GM19467 (cell line): ENCODE measurements at regions not wholly inside any gene's neighbourhood (a gene's known extent, or its start where the extent isn't known, plus 50 kb on each side); places are given as distances from the start of the nearest gene placed in this dataset.

Experiments
- ATAC-seq: cut with Tn5 transposase; IDR thresholded peaks from one replicate; pipeline ENCODE4 v1.9.1; 2021; ENCODE audit warnings: mild to moderate bottlenecking, moderate library complexity; ENCODE audit not compliant: unreplicated experiment

GRCh38 chr12:43099691-43100163 lies 452.3 kb downstream of the ADAMTS20 start:
- no peak for ATAC-seq

- no peak for ATAC-seq
Observed at GRCh38 chr12:43098766-43099550, 453.0 kb downstream of the ADAMTS20 start.

- no peak for ATAC-seq
Observed at GRCh38 chr12:43098071-43098470, 453.9 kb downstream of the ADAMTS20 start.

GRCh38 chr12:43097471-43097870 lies 454.5 kb downstream of the ADAMTS20 start:
- no peak for ATAC-seq

GRCh38 chr12:43095669-43096280 lies 456.2 kb downstream of the ADAMTS20 start:
- ATAC-seq, result no peak

GRCh38 chr12:43094886-43095575 lies 457.0 kb downstream of the ADAMTS20 start:
- no peak for ATAC-seq

- ATAC-seq, result no peak
Observed at GRCh38 chr12:43090981-43091380, 461.0 kb downstream of the ADAMTS20 start.

GRCh38 chr12:43087195-43088091 lies 464.6 kb downstream of the ADAMTS20 start:
- ATAC-seq, result no peak

GRCh38 chr12:43079476-43079875 lies 472.5 kb downstream of the ADAMTS20 start:
- ATAC-seq, result no peak

- no peak for ATAC-seq
Observed at GRCh38 chr12:43078976-43079375, 473.0 kb downstream of the ADAMTS20 start.

GRCh38 chr12:43072431-43072830 lies 479.6 kb downstream of the ADAMTS20 start:
- ATAC-seq, result no peak

- ATAC-seq, result no peak
Observed at GRCh38 chr12:43069768-43070221, 480.2 kb upstream of the PRICKLE1 start.

- no peak for ATAC-seq
Observed at GRCh38 chr12:43066471-43066870, 476.9 kb upstream of the PRICKLE1 start.

- ATAC-seq, result no peak
Observed at GRCh38 chr12:43063650-43064049, 474.1 kb upstream of the PRICKLE1 start.

GRCh38 chr12:43062201-43062895 lies 472.8 kb upstream of the PRICKLE1 start:
- no peak for ATAC-seq

- no peak for ATAC-seq
Observed at GRCh38 chr12:43060742-43061141, 471.2 kb upstream of the PRICKLE1 start.

- ATAC-seq, result no peak
Observed at GRCh38 chr12:43058616-43059015, 469.1 kb upstream of the PRICKLE1 start.

- ATAC-seq, result no peak
Observed at GRCh38 chr12:43057566-43057965, 468.0 kb upstream of the PRICKLE1 start.

- no peak for ATAC-seq
Observed at GRCh38 chr12:43054085-43054484, 464.5 kb upstream of the PRICKLE1 start.

GRCh38 chr12:43052441-43052840 lies 462.9 kb upstream of the PRICKLE1 start:
- no peak for ATAC-seq
